MM.1S (cell line): ENCODE measurements at regions not wholly inside any gene's neighbourhood (a gene's known extent, or its start where the extent isn't known, plus 50 kb on each side); places are given as distances from the start of the nearest gene placed in this dataset.

Experiments
- DNase-seq: peaks from one replicate; pipeline ENCODE4 v3.0.0-alpha.2; 2015
- H2AFZ ChIP-seq: fragments of 300-600 bp; sonication (generic); 2 replicates; pipeline ENCODE4 v1.6.0; 2016; ENCODE audit warnings: antibody characterized with exemption, low read length
- H3F3A ChIP-seq: fragments of 300-600 bp; sonication (generic); 2 replicates; pipeline ENCODE4 v1.6.1; 2016; ENCODE audit warnings: mild to moderate bottlenecking, antibody characterized with exemption, low read length, moderate library complexity, mixed read lengths; ENCODE audit not compliant: insufficient read depth
- H3K27ac ChIP-seq: fragments of 300-600 bp; sonication (generic); 2 replicates; pipeline ENCODE4 v1.5.1; 2016; ENCODE audit warnings: mild to moderate bottlenecking, low read length
- H3K27me3 ChIP-seq: fragments of 300-600 bp; sonication (generic); replicated peaks from 2 replicates; pipeline ENCODE4 v1.6.0; 2016; ENCODE audit warnings: low read length; ENCODE audit not compliant: insufficient read depth
- H3K36me3 ChIP-seq: fragments of 300-600 bp; sonication (generic); replicated peaks from 2 replicates; pipeline ENCODE4 v1.6.1; 2016; ENCODE audit warnings: mild to moderate bottlenecking, low read length, mixed read lengths; ENCODE audit not compliant: insufficient read depth
- H3K4me1 ChIP-seq: fragments of 300-600 bp; sonication (generic); 2 replicates; pipeline ENCODE4 v1.6.1; 2016; ENCODE audit warnings: low read length, mixed read lengths
- H3K4me2 ChIP-seq: fragments of 300-600 bp; sonication (generic); 2 replicates; pipeline ENCODE4 v1.6.0; 2016; ENCODE audit warnings: low read depth, low read length
- H3K4me3 ChIP-seq: fragments of 300-600 bp; sonication (generic); 2 replicates; pipeline ENCODE4 v1.5.1; 2016; ENCODE audit warnings: low read length, mixed read lengths
- H3K79me2 ChIP-seq: fragments of 300-600 bp; sonication (generic); 2 replicates; pipeline ENCODE4 v1.6.1; 2016; ENCODE audit warnings: mixed run types, low read length, mixed read lengths
- H3K9ac ChIP-seq: fragments of 300-600 bp; sonication (generic); 2 replicates; pipeline ENCODE4 v1.6.1; 2016; ENCODE audit warnings: low read length, mixed read lengths
- H3K9me2 ChIP-seq: fragments of 300-600 bp; sonication (generic); replicated peaks from 2 replicates; pipeline ENCODE4 v1.6.1; 2016; ENCODE audit warnings: mild to moderate bottlenecking, low read length, mixed read lengths; ENCODE audit not compliant: insufficient read depth
- H3K9me3 ChIP-seq: fragments of 300-600 bp; sonication (generic); replicated peaks from 2 replicates; pipeline ENCODE4 v1.6.1; 2016; ENCODE audit warnings: mild to moderate bottlenecking, low read length, mixed read lengths; ENCODE audit not compliant: insufficient read depth
- H4K20me1 ChIP-seq: fragments of 300-600 bp; sonication (generic); 2 replicates; pipeline ENCODE4 v1.6.1; 2016; ENCODE audit warnings: mild to moderate bottlenecking, low read length, moderate library complexity, mixed read lengths; ENCODE audit not compliant: insufficient read depth
- CTCF ChIP-seq: fragments of 300-600 bp; sonication (generic); IDR thresholded peaks from 2 replicates; pipeline ENCODE4 v1.5.1; 2016; ENCODE audit warnings: antibody characterized with exemption, low read length, mixed read lengths
- EZH2 ChIP-seq: fragments of 300-600 bp; sonication (generic); optimal IDR thresholded peaks from 2 replicates; pipeline ENCODE3; 2017; ENCODE audit warnings: low read depth, mild to moderate bottlenecking, antibody characterized with exemption, low read length, mixed read lengths
- EZH2phosphoT487 ChIP-seq: fragments of 300-600 bp; sonication (generic); IDR thresholded peaks from 2 replicates; pipeline ENCODE4 v1.6.1; 2018; ENCODE audit warnings: antibody characterized with exemption, low read length

- Histone ChIP-seq H3K4me2 (no peak overlapping the region), H3K9me3 (no peaks in the 10 kb centered on the region), H2AFZ (no peak overlapping the region), H4K20me1 (no peaks in the 10 kb centered on the region), H3K4me3 (no peak overlapping the region), H3K27ac (no peak overlapping the region), H3K27me3 (no peaks in the 10 kb centered on the region), H3K9me2 (no peaks in the 10 kb centered on the region), H3F3A (no peaks in the 10 kb centered on the region), H3K79me2 (no peaks in the 10 kb centered on the region), H3K4me1 (no peaks in the 10 kb centered on the region), H3K9ac (no peak overlapping the region), H3K36me3 (no peaks in the 10 kb centered on the region)
- TF ChIP-seq EZH2phosphoT487 (no peak), CTCF (no peak), EZH2 (no peak)
- no peak for DNase-seq
Observed at GRCh38 chr12:105590571-105590970, 260.1 kb downstream of the C12orf75 start.

- no peaks in the 10 kb centered on the region for H3K4me1 ChIP-seq
- no peak for DNase-seq
Observed at GRCh38 chr12:105595440-105595839, 264.9 kb downstream of the C12orf75 start.

GRCh38 chr12:105596731-105597130 lies 266.2 kb downstream of the C12orf75 start:
- no peak overlapping the region for H3K9ac ChIP-seq
- H4K20me1 ChIP-seq = no peaks in the 10 kb centered on the region
- no peak overlapping the region for H3K4me3 ChIP-seq
- H3K9me3 ChIP-seq = no peaks in the 10 kb centered on the region
- H3K4me2 ChIP-seq = no peak overlapping the region
- no peaks in the 10 kb centered on the region for H3F3A ChIP-seq
- no peak for TF ChIP-seq EZH2
- TF ChIP-seq CTCF = no peak
- no peak for TF ChIP-seq EZH2phosphoT487
- no peaks in the 10 kb centered on the region for H3K27me3 ChIP-seq
- no peaks in the 10 kb centered on the region for H3K79me2 ChIP-seq
- H3K36me3 ChIP-seq = no peaks in the 10 kb centered on the region
- no peak overlapping the region for H3K27ac ChIP-seq
- no peaks in the 10 kb centered on the region for H3K4me1 ChIP-seq
- H2AFZ ChIP-seq = no peak overlapping the region
- H3K9me2 ChIP-seq = no peaks in the 10 kb centered on the region
- DNase-seq = no peak

More at GRCh38 chr12:105595440-105595839, 264.9 kb downstream of the C12orf75 start:
- Histone ChIP-seq H3K9me2 (no peaks in the 10 kb centered on the region), H3K27ac (no peak overlapping the region), H3F3A (no peaks in the 10 kb centered on the region), H3K36me3 (no peaks in the 10 kb centered on the region), H3K4me2 (no peak overlapping the region), H3K9ac (no peak overlapping the region), H3K4me3 (no peak overlapping the region), H2AFZ (no peak overlapping the region), H4K20me1 (no peaks in the 10 kb centered on the region), H3K27me3 (no peaks in the 10 kb centered on the region), H3K9me3 (no peaks in the 10 kb centered on the region), H3K79me2 (no peaks in the 10 kb centered on the region)
- no peak for TF ChIP-seq EZH2phosphoT487
- TF ChIP-seq EZH2 = no peak
- TF ChIP-seq CTCF = no peak
